IMR-90 (cell line): ENCODE measurements at regions not wholly inside any gene's neighbourhood (a gene's known extent, or its start where the extent isn't known, plus 50 kb on each side); places are given as distances from the start of the nearest gene placed in this dataset.

Experiments
- ATAC-seq: fragments of 200-7000 bp; cut with Tn5 transposase; 2 replicates; pipeline ENCODE4 v1.9.1; 2020; ENCODE audit warnings: low read depth, mild to moderate bottlenecking, moderate library complexity
- BruUV-seq: library from RNA; stranded (reverse); fragments of 400-500 nt; replicated peaks from 2 replicates; lab custom pipeline; 2021; lab: Mats Ljungman, UMichigan
- CTCF ChIA-PET: fragments of 300-600 bp; formaldehyde crosslinking; extraction: SDS; loops from one replicate; lab custom pipeline; 2021; ENCODE audit warnings: antibody characterized with exemption; lab: Yijun Ruan, JAX
- POLR2A ChIA-PET: fragments of 300-600 bp; sonication (Branson Sonifier 250); formaldehyde crosslinking; loops from one replicate; lab custom pipeline; 2022; ENCODE audit warnings: antibody characterized with exemption; ENCODE audit not compliant: unreplicated experiment; lab: Charles Lee
- DNase-seq: peaks from one replicate; pipeline ENCODE4 v3.0.0; 2013
- H2AFZ ChIP-seq: replicated peaks from 2 replicates; pipeline ENCODE3; 2013; ENCODE audit warnings: low read length, mild to moderate bottlenecking; ENCODE audit not compliant: poor library complexity
- H2AK5ac ChIP-seq: 2 replicates; pipeline ENCODE4 v1.6.1; 2013; ENCODE audit warnings: low read depth, low read length, inconsistent platforms
- H2AK9ac ChIP-seq: replicated peaks from 2 replicates; pipeline ENCODE3; 2013; ENCODE audit warnings: mild to moderate bottlenecking, low read depth, low read length, moderate library complexity; ENCODE audit not compliant: poor library complexity
- H2BK120ac ChIP-seq: 2 replicates; pipeline ENCODE4 v1.6.1; 2013; ENCODE audit warnings: low read depth, low read length, inconsistent platforms
- H2BK15ac ChIP-seq: 3 replicates; pipeline ENCODE4 v1.6.1; 2013; ENCODE audit warnings: low read depth, low read length, inconsistent platforms
- H2BK20ac ChIP-seq: 2 replicates; pipeline ENCODE4 v1.6.1; 2013; ENCODE audit warnings: low read depth, mild to moderate bottlenecking, inconsistent platforms, low read length, moderate library complexity
- H2BK5ac ChIP-seq: 2 replicates; pipeline ENCODE4 v1.6.1; 2013; ENCODE audit warnings: mild to moderate bottlenecking, low read depth, low read length, inconsistent platforms; ENCODE audit not compliant: poor library complexity, severe bottlenecking
- H3K14ac ChIP-seq: replicated peaks from 2 replicates; pipeline ENCODE4 v1.6.1; 2013; ENCODE audit warnings: low read depth, low read length, inconsistent platforms
- H3K18ac ChIP-seq: 2 replicates; pipeline ENCODE4 v1.6.1; 2013; ENCODE audit warnings: low read depth, low read length, control low read depth
- H3K23ac ChIP-seq: 2 replicates; pipeline ENCODE4 v1.6.1; 2013; ENCODE audit warnings: low read depth, low read length, inconsistent platforms
- H3K27ac ChIP-seq: 2 replicates; pipeline ENCODE4 v1.5.1; 2013; ENCODE audit warnings: mild to moderate bottlenecking, control low read depth, low read length; ENCODE audit not compliant: insufficient read depth
- H3K27me3 ChIP-seq: 2 replicates; pipeline ENCODE4 v1.6.1; 2013; ENCODE audit warnings: low read length; ENCODE audit not compliant: control insufficient read depth, insufficient read depth
- H3K36me3 ChIP-seq: 2 replicates; pipeline ENCODE4 v1.6.1; 2013; ENCODE audit warnings: low read length, mixed read lengths; ENCODE audit not compliant: control insufficient read depth, insufficient read depth
- H3K4ac ChIP-seq: 2 replicates; pipeline ENCODE4 v1.6.1; 2013; ENCODE audit warnings: low read depth, low read length, inconsistent platforms
- H3K4me1 ChIP-seq: 2 replicates; pipeline ENCODE4 v1.6.1; 2013; ENCODE audit warnings: low read length, mixed read lengths; ENCODE audit not compliant: control insufficient read depth, insufficient read depth
- H3K4me2 ChIP-seq: 2 replicates; pipeline ENCODE4 v1.6.1; 2013; ENCODE audit warnings: low read depth, mild to moderate bottlenecking, control low read depth, low read length, moderate library complexity
- H3K4me3 ChIP-seq: 2 replicates; pipeline ENCODE4 v1.5.1; 2013; ENCODE audit warnings: low read depth, mild to moderate bottlenecking, control low read depth, low read length, moderate library complexity; ENCODE audit not compliant: insufficient read depth
- H3K56ac ChIP-seq: 2 replicates; pipeline ENCODE4 v1.6.1; 2013; ENCODE audit warnings: low read length, inconsistent platforms; ENCODE audit not compliant: insufficient read depth; ENCODE audit errors: extremely low read depth
- H3K79me1 ChIP-seq, 2 experiments: 2 replicates each; pipeline ENCODE4 v1.6.1; 2013; ENCODE audit warnings: low read length in 2 of 2, inconsistent platforms in 1 of 2, low read depth in 1 of 2
- H3K9ac ChIP-seq: 2 replicates; pipeline ENCODE4 v1.6.1; 2013; ENCODE audit warnings: low read depth, low read length, control low read depth
- H3K9me1 ChIP-seq: 2 replicates; pipeline ENCODE4 v1.6.1; 2013; ENCODE audit warnings: low read length, inconsistent platforms; ENCODE audit not compliant: insufficient read depth
- H3K9me3 ChIP-seq: 2 replicates; pipeline ENCODE4 v1.6.1; 2013; ENCODE audit warnings: low read length; ENCODE audit not compliant: control insufficient read depth, insufficient read depth
- H4K20me1 ChIP-seq: 2 replicates; pipeline ENCODE4 v1.6.1; 2013; ENCODE audit warnings: low read length, inconsistent platforms; ENCODE audit not compliant: insufficient read depth
- H4K5ac ChIP-seq: 2 replicates; pipeline ENCODE4 v1.6.1; 2013; ENCODE audit warnings: mild to moderate bottlenecking, low read depth, low read length, control low read depth
- H4K8ac ChIP-seq, 2 experiments: 2 replicates each; pipeline ENCODE4 v1.6.1; 2013; ENCODE audit warnings: low read depth in 2 of 2, low read length in 2 of 2, control low read depth in 1 of 2, inconsistent platforms in 1 of 2
- H4K91ac ChIP-seq: 2 replicates; pipeline ENCODE4 v1.6.1; 2013; ENCODE audit warnings: low read depth, low read length, inconsistent platforms; ENCODE audit not compliant: insufficient read depth
- FOS ChIP-seq: fragments of 150-350 bp; IDR thresholded peaks from 2 replicates; pipeline ENCODE4 v1.6.1; 2016; ENCODE audit warnings: low read depth, low read length
- WGBS, 2 experiments: methylation state at CpG; one replicate each; pipeline versions ENCODE4 v1.1.5 to v1.1.7; 2013; ENCODE audit warnings: missing lambda C conversion rate in 2 of 2; ENCODE audit not compliant: insufficient read length in 1 of 2; ENCODE audit errors: extremely low coverage in 2 of 2; 5-methylcytosine and 5-hydroxymethylcytosine counted together
- dilution Hi-C: fragments of 300-500 bp; cut with HindIII; formaldehyde crosslinking; loops from one replicate; pipeline ENCODE4 v1.14.3; 2018; ENCODE audit warnings: low sequenced_read_pairs; ENCODE audit not compliant: unreplicated experiment
- in situ Hi-C: fragments of 300-500 bp; cut with MboI; formaldehyde crosslinking; loops from 3 replicates; pipeline ENCODE4 v1.14.3; 2019; ENCODE audit warnings: low sequenced_read_pairs, inconsistent platforms, mixed read lengths
- intact Hi-C: fragments of 100-400 bp; cut with micrococcal nuclease; formaldehyde crosslinking; loops from 2 replicates; pipeline ENCODE4 v1.10.0; 2022

DNA sequence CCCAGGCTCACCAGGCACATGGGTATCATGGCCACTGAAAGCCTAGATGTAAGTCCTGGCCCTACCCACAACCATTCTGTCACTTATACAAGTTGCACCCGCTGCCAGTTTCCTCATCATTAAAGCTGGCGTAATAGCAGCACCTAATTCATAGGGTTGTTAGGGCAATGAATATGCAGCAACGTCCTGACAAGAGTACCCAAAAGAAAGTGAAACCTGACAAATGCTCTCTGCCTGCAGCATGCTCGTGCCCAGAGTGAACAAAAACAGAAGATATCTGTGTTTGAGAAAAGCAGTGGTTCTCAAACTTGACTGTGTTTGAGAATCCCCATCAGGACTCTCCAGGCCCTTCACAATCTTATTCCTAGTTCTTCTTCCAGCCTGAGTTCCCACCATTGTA, 632.4 kb downstream of the SEMA5A start:
- peak overlapping the region in 1 of 2 experiments; percentile 52; a peak in 2 of 4 replicates for H4K8ac ChIP-seq
- peak overlapping the region; percentile 49 for H2AK5ac ChIP-seq
- BruUV-seq: no TSS peak
- in situ Hi-C loops: no loop called here
- 52% methylated on average over 2 of the region's 4 CpGs; no CpG with 5 or more reads in 1 of the 2 experiments for WGBS, 2 experiments
- no peaks in the 10 kb centered on the region for H3K79me1 ChIP-seq
- H2AFZ ChIP-seq: peak overlapping the region; percentile 54
- 0 out of 2 replicates have a peak, but pooled peaks cover 9% of the 10 kb centered on the region for H3K9me1 ChIP-seq
- H3K18ac ChIP-seq: peak overlapping the region; percentile 43; the same call in 1 of the 2 replicates
- no peak for TF ChIP-seq FOS
- ChIA-PET CTCF (no interaction called here), POLR2A (no interaction called here)
- no peaks in the 10 kb centered on the region for H4K20me1 ChIP-seq
- H3K36me3 ChIP-seq: no peaks in the 10 kb centered on the region
- H3K14ac ChIP-seq: peak overlapping the region; percentile 60; the same call in 1 of the 2 replicates
- no peak overlapping the region for H3K9ac ChIP-seq
- H3K23ac ChIP-seq: no peak overlapping the region
- H3K56ac ChIP-seq: no peak overlapping the region
- no peaks in the 10 kb centered on the region for H3K9me3 ChIP-seq
- no peak overlapping the region for H2AK9ac ChIP-seq
- 0 out of 2 replicates have a peak overlapping the region, but pooled peaks have one; percentile 15 for H3K4ac ChIP-seq
- H2BK5ac ChIP-seq: no peak overlapping the region
- peak overlapping the region; percentile 20; the same call in 1 of the 2 replicates for H4K91ac ChIP-seq
- no peak overlapping the region for H3K27ac ChIP-seq
- no peaks in the 10 kb centered on the region for H3K27me3 ChIP-seq
- H3K4me2 ChIP-seq: peak overlapping the region; percentile 39; the same call in 1 of the 2 replicates
- H3K4me3 ChIP-seq: no peak overlapping the region
- intact Hi-C loops: no loop called here
- H3K4me1 ChIP-seq: 0 out of 2 replicates have a peak, but pooled peaks cover 3% of the 10 kb centered on the region
- DNase-seq (no peak), ATAC-seq (no peak)
- peak overlapping the region; percentile 56 for H2BK120ac ChIP-seq
- dilution Hi-C loops: no loop called here
- peak overlapping the region; percentile 75; the same call in 1 of the 3 replicates for H2BK15ac ChIP-seq
- peak overlapping the region; percentile 38; the same call in 1 of the 2 replicates for H4K5ac ChIP-seq
- H2BK20ac ChIP-seq: peak overlapping the region; percentile 75
